Erythroblast (primary cell): ENCODE measurements at regions not wholly inside any gene's neighbourhood (a gene's known extent, or its start where the extent isn't known, plus 50 kb on each side); places are given as distances from the start of the nearest gene placed in this dataset.

Experiments
- GATA1 ChIP-seq: IDR thresholded peaks from 2 replicates; pipeline ENCODE4 v1.6.1; 2011; ENCODE audit warnings: low read depth, mild to moderate bottlenecking, control low read depth, low read length, moderate library complexity
- POLR2A ChIP-seq: IDR thresholded peaks from 2 replicates; pipeline ENCODE4 v1.6.1; 2011; ENCODE audit warnings: mild to moderate bottlenecking, low read length

DNA sequence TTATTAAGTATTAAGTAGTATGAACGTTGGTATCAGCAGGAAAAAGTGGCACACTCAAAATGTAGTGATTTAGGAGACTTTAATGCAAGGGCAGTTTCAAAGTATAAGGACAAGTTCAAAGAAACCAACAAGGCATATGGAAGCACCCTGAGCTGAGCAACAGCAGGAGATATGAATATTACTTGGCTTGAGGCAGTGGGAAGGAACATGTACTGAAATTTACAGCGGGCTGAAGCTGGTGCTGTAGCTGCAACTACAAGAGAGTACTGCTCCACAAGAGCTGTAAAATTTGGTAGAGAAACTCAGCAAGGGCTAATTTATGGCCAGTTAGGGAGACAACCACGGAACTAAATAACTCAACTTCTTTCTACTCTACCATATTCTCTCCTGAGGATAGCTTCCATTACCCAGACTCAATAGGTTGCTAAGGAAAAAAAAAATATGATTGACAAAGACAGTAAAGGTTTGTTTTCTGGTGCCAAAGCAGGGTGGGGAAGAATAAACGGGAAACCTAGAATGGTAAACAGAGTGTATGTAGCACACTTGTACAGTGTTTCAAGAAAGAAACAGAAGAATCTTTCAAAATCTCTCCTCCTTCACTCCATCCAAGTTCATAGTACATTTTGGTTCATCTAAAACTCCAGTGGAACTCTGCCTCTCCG lies 487.8 kb upstream of the MGAT4C start:
- TF ChIP-seq POLR2A, result no peak
- TF ChIP-seq GATA1, result no peak
